LNCAP (cell line): ENCODE measurements at regions not wholly inside any gene's neighbourhood (a gene's known extent, or its start where the extent isn't known, plus 50 kb on each side); places are given as distances from the start of the nearest gene placed in this dataset.

Source experiments
- CTCF ChIP-seq: fragments of 450-650 bp; IDR thresholded peaks from 2 replicates; pipeline ENCODE4 v1.5.1; 2017; ENCODE audit warnings: mild to moderate bottlenecking

GRCh38 chr4:55251896-55252295 is 94.1 kb upstream of the SRD5A3 start:
- no peak for TF ChIP-seq CTCF

- TF ChIP-seq CTCF = no peak
Observed at GRCh38 chr4:55253948-55254593, 92.0 kb upstream of the SRD5A3 start.

GRCh38 chr4:55255179-55255578 is 90.9 kb upstream of the SRD5A3 start:
- TF ChIP-seq CTCF = no peak

- no peak for TF ChIP-seq CTCF
Observed at GRCh38 chr4:55256787-55257186, 89.3 kb upstream of the SRD5A3 start.

- TF ChIP-seq CTCF = no peak
Observed at GRCh38 chr4:55258152-55258865, 87.7 kb upstream of the SRD5A3 start.

GRCh38 chr4:55259294-55259693 is 86.7 kb upstream of the SRD5A3 start:
- TF ChIP-seq CTCF = no peak

GRCh38 chr4:55269470-55269869 is 76.6 kb upstream of the SRD5A3 start:
- no peak for TF ChIP-seq CTCF
